HG02885 (cell line): ENCODE measurements at regions not wholly inside any gene's neighbourhood (a gene's known extent, or its start where the extent isn't known, plus 50 kb on each side); places are given as distances from the start of the nearest gene placed in this dataset.
"Not testable (repeated sequence)": the region's sequence is repeated elsewhere in the genome, so short reads cannot be mapped to it uniquely, and the experiment has no call there.

Experiments used
- ATAC-seq: cut with Tn5 transposase; IDR thresholded peaks from one replicate; pipeline ENCODE4 v1.9.1; 2021; ENCODE audit warnings: mild to moderate bottlenecking; ENCODE audit not compliant: unreplicated experiment, poor library complexity

- no peak for ATAC-seq
These were observed 836.7 kb upstream of the CDH10 start for GRCh38 chr5:25481463-25481862.

- no peak for ATAC-seq
These were observed 814.3 kb upstream of the CDH10 start for GRCh38 chr5:25459082-25459481.

DNA sequence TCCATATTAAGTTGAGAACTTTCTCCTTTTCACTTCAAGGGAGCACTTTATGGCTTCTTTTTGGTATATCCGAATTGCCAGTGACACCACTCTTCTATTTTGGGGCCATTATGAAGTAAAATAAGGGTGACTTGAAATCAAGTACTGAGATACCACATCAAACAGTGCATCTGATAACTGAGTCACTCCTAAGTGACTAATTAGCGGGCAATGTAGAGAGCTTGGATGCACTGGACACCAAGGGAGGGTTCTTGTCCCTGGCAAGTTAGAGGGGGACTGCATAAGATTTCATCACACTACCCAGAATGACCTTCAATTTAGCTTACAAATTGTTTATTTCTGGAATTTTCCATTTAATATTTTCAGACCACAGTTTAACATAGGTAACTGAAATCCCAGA is 813.9 kb upstream of the CDH10 start:
- no peak for ATAC-seq

GRCh38 chr5:25453500-25453899 is 808.7 kb upstream of the CDH10 start:
- ATAC-seq = no peak

- no peak for ATAC-seq
These were observed 806.5 kb upstream of the CDH10 start for GRCh38 chr5:25451294-25451693.

- no peak for ATAC-seq
These were observed 803.9 kb upstream of the CDH10 start for GRCh38 chr5:25448646-25449045.

DNA sequence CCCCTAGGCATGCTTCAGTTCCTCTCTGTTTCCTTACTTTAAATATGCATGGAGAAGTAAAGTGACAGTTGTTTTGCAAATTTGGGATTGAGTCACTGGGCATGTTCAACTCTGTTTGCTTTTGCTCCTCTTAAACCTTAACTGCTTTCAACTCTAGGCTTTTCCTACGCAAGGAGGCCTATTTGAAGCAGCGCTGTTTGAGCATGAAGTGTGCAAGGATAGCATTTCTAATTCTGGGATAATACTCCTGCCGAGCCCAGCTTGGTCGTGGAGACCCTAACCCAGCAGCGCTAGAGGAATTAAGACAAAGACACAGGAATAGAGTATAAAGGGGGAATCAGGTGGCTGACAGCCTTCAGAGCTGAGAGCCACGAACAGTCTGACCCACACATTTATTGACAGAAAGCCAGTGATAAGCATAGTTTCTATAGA is 803.4 kb upstream of the CDH10 start:
- no peak for ATAC-seq

GRCh38 chr5:25446061-25446420 is 801.3 kb upstream of the CDH10 start:
- not testable (repeated sequence) for ATAC-seq

DNA sequence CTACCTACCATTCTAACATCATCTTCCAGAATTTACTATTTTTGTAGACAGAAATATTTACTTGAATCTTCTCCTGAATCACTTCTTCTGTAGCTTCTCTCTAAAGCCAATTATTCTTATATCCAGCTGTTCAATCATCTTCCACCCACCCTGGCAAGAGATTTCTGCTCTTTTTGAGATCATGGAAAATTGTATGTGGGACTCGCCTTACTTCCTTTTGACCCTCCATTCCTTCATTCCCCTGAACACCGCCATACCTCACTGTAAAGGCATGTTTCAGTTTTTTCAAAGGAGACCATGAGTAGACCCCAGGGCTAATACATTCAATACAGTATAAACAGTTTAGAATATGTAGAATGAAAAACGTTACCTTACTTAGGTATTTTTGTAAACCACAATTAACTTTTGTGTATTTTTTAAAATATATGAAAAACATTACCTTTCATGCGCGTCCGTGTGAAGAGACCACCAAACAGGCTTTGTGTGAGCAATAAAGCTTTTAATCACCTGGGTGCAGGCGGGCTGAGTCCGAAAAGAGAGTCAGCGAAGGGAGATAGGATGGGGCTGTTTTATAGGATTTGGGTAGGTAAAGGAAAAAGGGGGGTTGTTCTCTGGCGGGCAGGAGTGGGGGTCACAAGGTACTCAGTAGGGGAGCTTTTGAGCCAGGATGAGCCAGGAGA is 800.7 kb upstream of the CDH10 start:
- not testable (repeated sequence) for ATAC-seq

GRCh38 chr5:25444697-25445096 is 799.9 kb upstream of the CDH10 start:
- no peak for ATAC-seq

GRCh38 chr5:25441810-25442209 is 797.0 kb upstream of the CDH10 start:
- ATAC-seq = no peak

- ATAC-seq = no peak
These were observed 794.2 kb upstream of the CDH10 start for GRCh38 chr5:25439025-25439424.

- ATAC-seq = not testable (repeated sequence)
These were observed 793.6 kb upstream of the CDH10 start for GRCh38 chr5:25438375-25438774.

- ATAC-seq = no peak
These were observed 791.7 kb upstream of the CDH10 start for GRCh38 chr5:25436452-25436851.

DNA sequence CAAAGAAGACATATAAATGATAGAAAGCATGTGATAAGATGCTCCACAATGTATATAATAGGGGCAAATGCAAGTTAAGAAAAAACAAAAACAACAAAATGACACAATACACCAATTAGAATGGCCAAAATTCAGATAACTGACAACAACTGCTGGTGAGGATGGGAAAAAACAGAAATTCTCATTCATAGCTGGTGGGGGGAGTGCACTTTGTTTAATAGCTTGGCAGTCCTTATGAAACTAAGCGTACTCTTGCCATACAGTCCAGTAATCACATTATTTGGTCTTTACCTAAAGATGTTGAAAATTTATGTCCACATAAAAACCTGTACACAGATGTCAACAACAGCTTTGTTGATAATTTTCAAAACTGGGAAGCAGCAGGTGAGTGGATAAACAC is 791.1 kb upstream of the CDH10 start:
- ATAC-seq = no peak

- no peak for ATAC-seq
These were observed 782.5 kb upstream of the CDH10 start for GRCh38 chr5:25427240-25427639.

DNA sequence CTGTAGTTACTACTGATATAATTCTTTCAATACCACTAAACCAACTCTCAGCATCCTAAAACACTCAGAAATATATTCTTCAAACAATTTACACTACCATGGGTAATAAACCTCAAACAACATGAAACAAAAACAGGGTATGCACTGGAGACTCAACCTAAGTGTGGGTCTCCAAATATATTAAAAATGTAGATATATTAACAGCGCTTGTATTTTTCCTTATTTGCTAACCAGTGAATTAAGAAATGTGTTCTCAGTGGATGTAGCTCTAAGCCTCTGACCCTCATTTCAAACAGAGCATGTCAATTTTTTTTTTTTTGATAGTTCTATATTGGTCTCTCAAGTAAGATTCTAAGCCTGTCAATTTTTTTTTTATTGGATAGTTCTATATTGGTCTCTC is 778.5 kb upstream of the CDH10 start:
- ATAC-seq = no peak

DNA sequence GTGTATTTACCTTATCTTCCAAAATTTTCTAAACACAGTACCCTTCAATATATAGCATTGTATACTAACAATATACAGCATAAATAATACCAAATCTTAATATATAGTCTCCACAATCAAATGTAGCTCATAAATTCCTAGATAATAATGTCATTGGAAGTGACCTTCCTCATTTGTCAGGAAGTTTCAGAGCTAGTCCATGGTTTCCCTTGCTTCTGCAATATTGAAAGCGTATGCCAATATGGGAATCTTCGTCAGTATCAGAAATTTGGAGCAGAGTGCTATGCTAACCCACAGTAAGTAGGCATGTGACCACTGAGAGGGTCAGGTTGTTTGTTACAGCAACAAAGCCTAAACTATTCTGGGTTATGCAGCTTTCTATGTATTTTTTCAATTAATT is 774.9 kb upstream of the CDH10 start:
- no peak for ATAC-seq

GRCh38 chr5:25418978-25419377 is 774.2 kb upstream of the CDH10 start:
- ATAC-seq = no peak

DNA sequence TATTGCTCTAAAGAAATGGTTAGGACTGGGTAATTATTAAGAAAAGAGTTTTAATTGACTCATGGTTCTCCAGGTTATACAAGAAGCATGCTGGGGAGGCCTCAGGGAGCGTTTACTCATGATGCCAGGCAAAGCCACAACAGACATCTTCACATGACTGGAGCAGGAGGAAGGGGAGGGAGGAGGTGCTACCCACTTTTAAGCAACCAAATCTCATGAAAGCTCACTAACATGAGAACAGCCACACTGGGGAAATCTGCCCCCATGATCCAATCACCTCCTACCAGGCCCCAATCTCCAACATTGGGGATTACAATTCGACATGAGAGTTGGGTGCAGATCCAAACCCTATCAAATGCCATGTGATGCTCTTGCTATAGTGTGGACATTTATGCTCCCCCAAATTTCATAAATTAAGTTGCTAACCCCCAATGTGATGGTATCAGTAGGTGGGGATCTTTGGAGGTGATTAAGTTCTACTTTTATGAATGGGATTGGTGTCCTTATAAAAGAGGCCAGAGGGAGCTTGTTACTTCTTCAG is 773.6 kb upstream of the CDH10 start:
- ATAC-seq = no peak

GRCh38 chr5:25416960-25417359 is 772.2 kb upstream of the CDH10 start:
- ATAC-seq = no peak

DNA sequence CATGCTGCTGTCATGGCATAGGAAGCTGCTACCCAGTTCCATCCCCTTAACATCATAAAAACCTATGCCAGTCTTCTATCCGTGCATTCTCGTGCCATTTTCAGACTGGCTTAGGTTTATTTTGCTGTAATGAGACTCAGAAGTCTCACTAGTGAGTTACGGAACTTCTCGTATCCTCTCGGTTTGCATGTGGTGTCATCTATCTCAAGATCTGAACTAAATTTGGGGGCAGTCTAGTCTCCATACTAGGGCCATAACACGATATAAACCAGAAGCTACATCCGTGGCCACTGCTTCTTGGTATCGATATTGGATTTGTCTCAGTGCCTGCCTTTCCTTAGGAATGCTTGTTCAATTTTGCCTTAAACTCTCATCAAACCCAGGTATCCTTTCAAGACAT is 771.2 kb upstream of the CDH10 start:
- no peak for ATAC-seq
